ENCODE measurements at regions not wholly inside any gene's neighbourhood (a gene's known extent, or its start where the extent isn't known, plus 50 kb on each side); places are given as distances from the start of the nearest gene placed in this dataset.

- DNase-seq (ENCODE audit: low read depth in 2 of 2) = no peak
These were observed 276.3 kb upstream of the GJB5 start for GRCh38 chr1:34478515-34479076.

- DNase-seq (ENCODE audit: low read depth in 2 of 2) = no peak
These were observed 275.1 kb upstream of the GJB5 start for GRCh38 chr1:34479731-34480130.

GRCh38 chr1:34488080-34488708 lies 266.7 kb upstream of the GJB5 start:
- DNase-seq (ENCODE audit: low read depth in 2 of 2) = no peak

GRCh38 chr1:34500451-34500850 lies 254.4 kb upstream of the GJB5 start:
- no peak for DNase-seq (ENCODE audit: low read depth in 2 of 2)

GRCh38 chr1:34511802-34512201 lies 243.0 kb upstream of the GJB5 start:
- DNase-seq (ENCODE audit: low read depth in 2 of 2) = no peak

GRCh38 chr1:34518146-34518699 lies 236.6 kb upstream of the GJB5 start:
- no peak for DNase-seq (ENCODE audit: low read depth in 2 of 2)

- DNase-seq (ENCODE audit: low read depth in 2 of 2) = no peak
These were observed 234.7 kb upstream of the GJB5 start for GRCh38 chr1:34520111-34520510.

- DNase-seq (ENCODE audit: low read depth in 2 of 2) = no peak
These were observed 230.1 kb upstream of the GJB5 start for GRCh38 chr1:34524783-34525182.

- DNase-seq (ENCODE audit: low read depth in 2 of 2) = no peak
These were observed 224.7 kb upstream of the GJB5 start for GRCh38 chr1:34529935-34530859.

GRCh38 chr1:34532113-34532512 lies 222.7 kb upstream of the GJB5 start:
- DNase-seq (ENCODE audit: low read depth in 2 of 2) = no peak

- no peak for DNase-seq (ENCODE audit: low read depth in 2 of 2)
These were observed 216.4 kb upstream of the GJB5 start for GRCh38 chr1:34538481-34538880.

GRCh38 chr1:34547046-34547674 lies 207.7 kb upstream of the GJB5 start:
- no peak for DNase-seq (ENCODE audit: low read depth in 2 of 2)

- no peak for DNase-seq (ENCODE audit: low read depth in 2 of 2)
These were observed 205.6 kb upstream of the GJB5 start for GRCh38 chr1:34549199-34549598.

- no peak for DNase-seq (ENCODE audit: low read depth in 2 of 2)
These were observed 176.5 kb upstream of the GJB5 start for GRCh38 chr1:34578306-34578705.

GRCh38 chr1:34582356-34582755 lies 172.5 kb upstream of the GJB5 start:
- no peak for DNase-seq (ENCODE audit: low read depth in 2 of 2)

- DNase-seq (ENCODE audit: low read depth in 2 of 2) = no peak
These were observed 167.1 kb upstream of the GJB5 start for GRCh38 chr1:34587761-34588160.

- no peak for DNase-seq (ENCODE audit: low read depth in 2 of 2)
These were observed 164.6 kb upstream of the GJB5 start for GRCh38 chr1:34590211-34590623.

GRCh38 chr1:34591751-34592629 lies 162.9 kb upstream of the GJB5 start:
- no peak for DNase-seq (ENCODE audit: low read depth in 2 of 2)

GRCh38 chr1:34597877-34598514 lies 156.9 kb upstream of the GJB5 start:
- DNase-seq (ENCODE audit: low read depth in 2 of 2) = peak in 1 of 2 donors; percentile 13

- DNase-seq (ENCODE audit: low read depth in 2 of 2) = no peak
These were observed 151.9 kb upstream of the GJB5 start for GRCh38 chr1:34602907-34603306.

GRCh38 chr1:34603594-34603993 lies 151.3 kb upstream of the GJB5 start:
- DNase-seq (ENCODE audit: low read depth in 2 of 2) = no peak
